ENCODE measurements at regions not wholly inside any gene's neighbourhood (a gene's known extent, or its start where the extent isn't known, plus 50 kb on each side); places are given as distances from the start of the nearest gene placed in this dataset.

GRCh38 chr4:182063651-182064050 lies 179.6 kb upstream of the TENM3 start:
- Histone ChIP-seq H3K36me3 (no peaks in the 10 kb centered on the region), H3K27me3 (no peaks in the 10 kb centered on the region)
- TF ChIP-seq, protein P1, sequence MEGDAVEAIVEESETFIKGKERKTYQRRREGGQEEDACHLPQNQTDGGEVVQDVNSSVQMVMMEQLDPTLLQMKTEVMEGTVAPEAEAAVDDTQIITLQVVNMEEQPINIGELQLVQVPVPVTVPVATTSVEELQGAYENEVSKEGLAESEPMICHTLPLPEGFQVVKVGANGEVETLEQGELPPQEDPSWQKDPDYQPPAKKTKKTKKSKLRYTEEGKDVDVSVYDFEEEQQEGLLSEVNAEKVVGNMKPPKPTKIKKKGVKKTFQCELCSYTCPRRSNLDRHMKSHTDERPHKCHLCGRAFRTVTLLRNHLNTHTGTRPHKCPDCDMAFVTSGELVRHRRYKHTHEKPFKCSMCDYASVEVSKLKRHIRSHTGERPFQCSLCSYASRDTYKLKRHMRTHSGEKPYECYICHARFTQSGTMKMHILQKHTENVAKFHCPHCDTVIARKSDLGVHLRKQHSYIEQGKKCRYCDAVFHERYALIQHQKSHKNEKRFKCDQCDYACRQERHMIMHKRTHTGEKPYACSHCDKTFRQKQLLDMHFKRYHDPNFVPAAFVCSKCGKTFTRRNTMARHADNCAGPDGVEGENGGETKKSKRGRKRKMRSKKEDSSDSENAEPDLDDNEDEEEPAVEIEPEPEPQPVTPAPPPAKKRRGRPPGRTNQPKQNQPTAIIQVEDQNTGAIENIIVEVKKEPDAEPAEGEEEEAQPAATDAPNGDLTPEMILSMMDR (IDR thresholded peaks at IDR 0.05): no peak

DNA sequence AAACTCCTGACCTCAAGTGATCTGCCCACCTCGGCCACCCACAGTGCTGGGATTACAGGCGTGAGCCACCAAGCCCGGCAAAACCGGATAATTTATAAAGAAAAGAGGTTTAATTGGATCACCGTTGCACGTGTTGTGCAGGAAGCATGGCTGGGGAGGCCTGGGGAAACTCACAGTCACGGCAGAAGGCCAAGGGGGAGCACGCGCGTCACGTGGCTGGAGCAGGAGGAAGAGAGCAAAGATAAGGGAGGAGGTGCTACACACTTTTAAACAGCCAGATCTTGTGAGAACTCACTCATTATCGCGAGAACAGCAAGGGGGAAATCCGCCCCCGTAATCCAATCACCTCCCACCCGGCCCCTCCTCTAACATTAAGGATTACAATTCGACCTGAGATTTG lies 177.9 kb upstream of the TENM3 start:
- Histone ChIP-seq H3K27ac (no peak overlapping the region), H3K27me3 (no peaks in the 10 kb centered on the region), H3K36me3 (no peaks in the 10 kb centered on the region), H3K4me3 (ENCODE audit: low read depth in 1 of 2, low read length in 1 of 2) (no peak overlapping the region), H3K4me1 (ENCODE audit: control insufficient read depth in 1 of 2, insufficient read depth in 1 of 2, low read depth in 1 of 2, low read length in 1 of 2) (no peaks in the 10 kb centered on the region), H3K9me3 (no peaks in the 10 kb centered on the region)
- TF ChIP-seq, protein P1 (IDR thresholded peaks at IDR 0.05): no peak

More at GRCh38 chr4:182063651-182064050, 179.6 kb upstream of the TENM3 start:
- Histone ChIP-seq H3K27ac (no peak overlapping the region), H3K4me3 (ENCODE audit: low read depth in 1 of 2, low read length in 1 of 2) (no peak overlapping the region), H3K4me1 (ENCODE audit: control insufficient read depth in 1 of 2, insufficient read depth in 1 of 2, low read depth in 1 of 2, low read length in 1 of 2) (no peaks in the 10 kb centered on the region), H3K9me3 (no peaks in the 10 kb centered on the region)

- H3K4me1 ChIP-seq (ENCODE audit: control insufficient read depth in 1 of 2, insufficient read depth in 1 of 2, low read depth in 1 of 2, low read length in 1 of 2): no peaks in the 10 kb centered on the region
- H3K4me3 ChIP-seq (ENCODE audit: low read depth in 1 of 2, low read length in 1 of 2): no peak overlapping the region
- H3K36me3 ChIP-seq: no peaks in the 10 kb centered on the region
- TF ChIP-seq, protein P1 (IDR thresholded peaks at IDR 0.05): no peak
- no peaks in the 10 kb centered on the region for H3K9me3 ChIP-seq
- H3K27ac ChIP-seq: no peak overlapping the region
- H3K27me3 ChIP-seq: no peaks in the 10 kb centered on the region
Measured at GRCh38 chr4:182066037-182066436, 177.2 kb upstream of the TENM3 start.

GRCh38 chr4:182067828-182068227 lies 175.4 kb upstream of the TENM3 start:
- TF ChIP-seq, protein P1 (IDR thresholded peaks at IDR 0.05): no peak
- no peaks in the 10 kb centered on the region for H3K27me3 ChIP-seq
- no peak overlapping the region for H3K27ac ChIP-seq
- H3K9me3 ChIP-seq: no peaks in the 10 kb centered on the region
- H3K36me3 ChIP-seq: no peaks in the 10 kb centered on the region
- no peaks in the 10 kb centered on the region for H3K4me1 ChIP-seq (ENCODE audit: control insufficient read depth in 1 of 2, insufficient read depth in 1 of 2, low read depth in 1 of 2, low read length in 1 of 2)
- H3K4me3 ChIP-seq (ENCODE audit: low read depth in 1 of 2, low read length in 1 of 2): no peak overlapping the region

GRCh38 chr4:182068920-182069319 lies 174.3 kb upstream of the TENM3 start:
- Histone ChIP-seq H3K4me1 (ENCODE audit: control insufficient read depth in 1 of 2, insufficient read depth in 1 of 2, low read depth in 1 of 2, low read length in 1 of 2) (no peaks in the 10 kb centered on the region), H3K9me3 (no peaks in the 10 kb centered on the region), H3K36me3 (no peaks in the 10 kb centered on the region), H3K4me3 (ENCODE audit: low read depth in 1 of 2, low read length in 1 of 2) (no peak overlapping the region), H3K27ac (no peak overlapping the region), H3K27me3 (no peaks in the 10 kb centered on the region)
- TF ChIP-seq, protein P1 (IDR thresholded peaks at IDR 0.05): no peak

GRCh38 chr4:182073278-182073677 lies 169.9 kb upstream of the TENM3 start:
- TF ChIP-seq, protein P1 (IDR thresholded peaks at IDR 0.05): no peak
- no peaks in the 10 kb centered on the region for H3K9me3 ChIP-seq

More at GRCh38 chr4:182073278-182073677, 169.9 kb upstream of the TENM3 start:
- Histone ChIP-seq H3K4me1 (ENCODE audit: control insufficient read depth in 1 of 2, insufficient read depth in 1 of 2, low read depth in 1 of 2, low read length in 1 of 2) (no peaks in the 10 kb centered on the region), H3K36me3 (no peaks in the 10 kb centered on the region), H3K27ac (no peak overlapping the region), H3K4me3 (ENCODE audit: low read depth in 1 of 2, low read length in 1 of 2) (no peak overlapping the region), H3K27me3 (no peaks in the 10 kb centered on the region)
